CD4-positive, alpha-beta memory T cell (primary cell): ENCODE measurements at regions not wholly inside any gene's neighbourhood (a gene's known extent, or its start where the extent isn't known, plus 50 kb on each side); places are given as distances from the start of the nearest gene placed in this dataset.

Source experiments
- CTCF ChIA-PET: fragments of 350-600 bp; sonication (Branson Sonifier 250); formaldehyde crosslinking; loops from one replicate; lab custom pipeline; 2021; ENCODE audit warnings: inconsistent platforms; ENCODE audit not compliant: partially characterized antibody; lab: Charles Lee
- POLR2A ChIA-PET: fragments of 350-600 bp; sonication (Branson Sonifier 250); formaldehyde crosslinking; loops from one replicate; lab custom pipeline; 2021; ENCODE audit not compliant: partially characterized antibody; lab: Charles Lee
- DNase-seq, 5 donors: peaks; one replicate each; pipeline versions ENCODE4 v3.0.0 to v3.0.0-alpha.2; 2020 to 2022; ENCODE audit warnings: mixed read lengths in 1 of 5
- H3K27ac ChIP-seq: one replicate; pipeline ENCODE4 v1.7.0; 2013; ENCODE audit warnings: low read depth, low read length
- H3K27me3 ChIP-seq: 2 replicates; pipeline ENCODE4 v1.7.0; 2013; ENCODE audit warnings: mild to moderate bottlenecking, low read length, moderate library complexity; ENCODE audit not compliant: insufficient read depth
- H3K36me3 ChIP-seq: 2 replicates; pipeline ENCODE4 v1.7.0; 2013; ENCODE audit warnings: mild to moderate bottlenecking, low read length, moderate library complexity; ENCODE audit not compliant: insufficient read depth
- H3K4me1 ChIP-seq: 2 replicates; pipeline ENCODE4 v1.7.0; 2013; ENCODE audit warnings: mild to moderate bottlenecking, low read length, moderate library complexity; ENCODE audit not compliant: insufficient read depth
- H3K4me3 ChIP-seq, 2 donors: one replicate each; pipeline ENCODE4 v1.7.0; 2013; ENCODE audit warnings: low read length in 2 of 2, mild to moderate bottlenecking in 1 of 2
- H3K9me3 ChIP-seq, 2 donors: one replicate each; pipeline ENCODE4 v1.7.0; 2013; ENCODE audit warnings: low read length in 2 of 2, control low read depth in 1 of 2; ENCODE audit not compliant: control insufficient read depth in 1 of 2
- H3K27ac Mint-ChIP-seq, 7 donors: one replicate each; pipeline ENCODE4 v1.8.0; 2020 to 2021; ENCODE audit warnings: mixed read lengths in 7 of 7, mild to moderate bottlenecking in 6 of 7, inconsistent platforms in 3 of 7, moderate library complexity in 3 of 7
- H3K27me3 Mint-ChIP-seq, 2 donors: one replicate each; pipeline ENCODE4 v1.8.0; 2020 to 2021; ENCODE audit warnings: mixed read lengths in 2 of 2
- H3K36me3 Mint-ChIP-seq, 2 donors: one replicate each; pipeline ENCODE4 v1.8.0; 2020 to 2021; ENCODE audit warnings: mixed read lengths in 2 of 2, inconsistent platforms in 1 of 2, mild to moderate bottlenecking in 1 of 2
- H3K4me1 Mint-ChIP-seq, 4 donors: one replicate each; pipeline ENCODE4 v1.8.0; 2020 to 2021; ENCODE audit warnings: mixed read lengths in 4 of 4, mild to moderate bottlenecking in 1 of 4
- H3K4me3 Mint-ChIP-seq, 8 donors: one replicate each; pipeline ENCODE4 v1.8.0; 2020 to 2021; ENCODE audit warnings: mixed read lengths in 8 of 8, mild to moderate bottlenecking in 7 of 8, moderate library complexity in 6 of 8, inconsistent platforms in 3 of 8
- H3K9me3 Mint-ChIP-seq, 8 donors: one replicate each; pipeline ENCODE4 v1.8.0; 2020 to 2021; ENCODE audit warnings: mixed read lengths in 8 of 8, mild to moderate bottlenecking in 5 of 8, inconsistent platforms in 3 of 8, moderate library complexity in 1 of 8
- intact Hi-C: fragments of 100-400 bp; cut with micrococcal nuclease; formaldehyde crosslinking; loops from one replicate; pipeline ENCODE4 v1.15.1; 2023

GRCh38 chr22:47624252-47625012 lies 862.0 kb downstream of the TBC1D22A start:
- no peak for DNase-seq
- H3K4me1 ChIP-seq = no peaks in the 10 kb centered on the region
- Mint-ChIP-seq H3K27ac (no peak overlapping the region), H3K36me3 (no peaks in the 10 kb centered on the region), H3K4me1 (no peaks in the 10 kb centered on the region), H3K9me3 (peaks cover 0 to 3% (median 0%) of the 10 kb centered on the region in 8 donors), H3K4me3 (no peak overlapping the region), H3K27me3 (peaks cover 2 to 3% of the 10 kb centered on the region in 2 donors)
- no peaks in the 10 kb centered on the region for H3K27me3 ChIP-seq
- CTCF ChIA-PET = no interaction called here
- no peak overlapping the region for H3K27ac ChIP-seq
- H3K9me3 ChIP-seq = no peaks in the 10 kb centered on the region
- no peaks in the 10 kb centered on the region for H3K36me3 ChIP-seq
- POLR2A ChIA-PET = no interaction called here
- H3K4me3 ChIP-seq = no peak overlapping the region
- intact Hi-C loops = no loop called here

DNA sequence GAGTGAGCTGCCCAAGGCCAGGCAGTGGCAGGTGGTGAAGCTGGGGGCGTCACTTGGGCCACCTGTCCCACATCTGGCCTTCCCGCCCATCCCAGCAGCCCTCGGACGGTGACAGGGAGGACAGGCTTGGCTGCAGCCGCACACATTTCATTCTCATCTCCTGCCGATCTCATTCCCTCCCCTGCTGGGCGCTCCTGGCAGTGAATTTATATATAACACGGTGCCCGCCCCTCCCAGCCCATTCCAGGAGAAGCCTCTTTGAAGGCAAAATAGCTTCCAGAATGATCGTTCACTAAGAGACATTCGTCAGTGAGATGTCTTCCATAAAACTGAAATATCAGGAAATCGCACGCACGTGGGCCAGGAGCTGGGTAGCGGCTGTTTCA lies 861.3 kb downstream of the TBC1D22A start:
- Mint-ChIP-seq H3K27ac (no peak overlapping the region), H3K4me1 (no peaks in the 10 kb centered on the region), H3K9me3 (peaks cover 0 to 3% (median 0%) of the 10 kb centered on the region in 8 donors), H3K4me3 (no peak overlapping the region), H3K27me3 (peaks cover 2 to 3% of the 10 kb centered on the region in 2 donors), H3K36me3 (no peaks in the 10 kb centered on the region)
- Histone ChIP-seq H3K27me3 (no peaks in the 10 kb centered on the region), H3K4me1 (no peaks in the 10 kb centered on the region), H3K27ac (no peak overlapping the region), H3K4me3 (no peak overlapping the region), H3K36me3 (no peaks in the 10 kb centered on the region), H3K9me3 (no peaks in the 10 kb centered on the region)
- ChIA-PET POLR2A (no interaction called here), CTCF (no interaction called here)
- no peak for DNase-seq
- intact Hi-C loops = no loop called here

DNA sequence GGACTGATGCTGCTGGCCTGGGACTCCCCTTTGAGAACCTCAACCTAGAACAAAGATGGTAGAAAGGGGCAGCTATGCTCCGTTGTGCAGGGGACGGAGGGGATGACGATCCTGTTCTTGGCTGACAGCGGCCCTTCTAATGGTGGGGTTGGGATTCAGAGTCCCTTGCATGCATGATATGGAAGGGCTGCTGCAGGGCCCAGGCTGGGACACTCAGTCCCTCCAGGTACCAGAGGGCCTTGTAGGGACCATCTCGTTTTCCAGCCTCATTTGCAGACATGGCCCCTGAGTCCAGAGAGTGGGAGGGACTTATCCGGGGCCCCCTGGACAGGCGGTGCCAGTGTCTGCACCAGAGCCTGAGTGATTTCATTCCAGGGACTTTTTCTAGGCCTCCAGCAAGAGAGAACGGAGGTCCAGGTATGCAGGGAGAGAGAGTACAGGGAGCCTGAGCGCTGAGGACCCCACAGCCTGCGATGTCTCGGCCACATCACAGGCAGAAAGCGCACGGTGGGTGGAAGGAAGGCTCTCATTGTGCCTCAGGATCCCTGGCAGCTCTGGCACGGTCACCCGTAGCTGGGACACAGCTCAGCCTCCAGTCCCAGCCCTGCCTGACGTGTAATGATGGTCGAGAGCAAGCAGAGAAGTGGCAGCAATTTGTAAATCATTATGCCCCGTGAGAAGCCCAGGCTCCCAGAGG lies 860.8 kb downstream of the TBC1D22A start:
- Mint-ChIP-seq H3K9me3 (peaks cover 0 to 3% (median 0%) of the 10 kb centered on the region in 8 donors), H3K27ac (no peak overlapping the region), H3K36me3 (no peaks in the 10 kb centered on the region), H3K4me3 (no peak overlapping the region), H3K4me1 (no peaks in the 10 kb centered on the region), H3K27me3 (peaks cover 2 to 3% of the 10 kb centered on the region in 2 donors)
- intact Hi-C loops = no loop called here
- no peak overlapping the region for H3K4me3 ChIP-seq
- H3K9me3 ChIP-seq = no peaks in the 10 kb centered on the region
- no peak overlapping the region for H3K27ac ChIP-seq
- POLR2A ChIA-PET = no interaction called here
- CTCF ChIA-PET = no interaction called here
- DNase-seq = no peak
- H3K27me3 ChIP-seq = no peaks in the 10 kb centered on the region
- H3K36me3 ChIP-seq = no peaks in the 10 kb centered on the region
- H3K4me1 ChIP-seq = no peaks in the 10 kb centered on the region

GRCh38 chr22:47622541-47622940 lies 860.1 kb downstream of the TBC1D22A start:
- Histone ChIP-seq H3K4me1 (no peaks in the 10 kb centered on the region), H3K36me3 (no peaks in the 10 kb centered on the region), H3K27me3 (no peaks in the 10 kb centered on the region), H3K27ac (no peak overlapping the region), H3K4me3 (no peak overlapping the region), H3K9me3 (no peaks in the 10 kb centered on the region)
- Mint-ChIP-seq H3K27ac (no peak overlapping the region), H3K27me3 (peaks cover 2 to 3% of the 10 kb centered on the region in 2 donors), H3K4me3 (no peak overlapping the region), H3K9me3 (peaks cover 0 to 3% (median 0%) of the 10 kb centered on the region in 8 donors), H3K36me3 (no peaks in the 10 kb centered on the region), H3K4me1 (no peaks in the 10 kb centered on the region)
- DNase-seq = no peak
- intact Hi-C loops = no loop called here
- ChIA-PET CTCF (no interaction called here), POLR2A (no interaction called here)

- no peak overlapping the region for H3K4me3 Mint-ChIP-seq
Measured at GRCh38 chr22:47621253-47621652, 858.8 kb downstream of the TBC1D22A start.

GRCh38 chr22:47620391-47620790 lies 857.9 kb downstream of the TBC1D22A start:
- intact Hi-C loops = no loop called here
- CTCF ChIA-PET = no interaction called here

More at GRCh38 chr22:47621253-47621652, 858.8 kb downstream of the TBC1D22A start:
- H3K4me3 ChIP-seq = no peak overlapping the region
- no peaks in the 10 kb centered on the region for H3K4me1 Mint-ChIP-seq
- DNase-seq = no peak
- no peak overlapping the region for H3K27ac Mint-ChIP-seq
- ChIA-PET CTCF (no interaction called here), POLR2A (no interaction called here)
- intact Hi-C loops = no loop called here
- no peaks in the 10 kb centered on the region for H3K36me3 Mint-ChIP-seq
- H3K4me1 ChIP-seq = no peaks in the 10 kb centered on the region
- no peaks in the 10 kb centered on the region for H3K27me3 ChIP-seq
- no peaks in the 10 kb centered on the region for H3K9me3 ChIP-seq
- H3K9me3 Mint-ChIP-seq = peaks cover 0 to 5% (median 0%) of the 10 kb centered on the region in 8 donors
- no peak overlapping the region for H3K27ac ChIP-seq
- H3K36me3 ChIP-seq = no peaks in the 10 kb centered on the region
- peaks cover 2 to 3% of the 10 kb centered on the region in 2 donors for H3K27me3 Mint-ChIP-seq

DNA sequence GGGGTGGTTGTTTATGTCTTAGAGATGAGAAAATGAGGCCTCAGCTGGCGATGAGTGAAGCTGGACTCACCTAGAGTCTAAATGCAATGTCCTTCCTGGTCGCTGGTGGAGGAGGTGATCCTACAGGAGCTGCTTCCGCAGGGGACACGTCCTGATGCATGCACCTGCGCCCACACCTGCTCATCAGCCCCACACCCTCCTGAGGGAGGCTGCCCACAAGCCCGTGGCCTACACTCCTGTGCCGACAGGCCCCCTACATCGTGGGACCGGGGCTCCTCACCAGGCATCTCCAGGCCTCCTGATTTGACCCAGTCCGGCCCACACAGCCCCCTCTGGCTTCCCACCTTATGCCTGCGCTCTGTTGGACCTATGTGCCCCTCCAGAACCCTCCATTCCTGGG lies 857.2 kb downstream of the TBC1D22A start:
- Mint-ChIP-seq H3K9me3 (peaks cover 0 to 5% (median 0%) of the 10 kb centered on the region in 8 donors), H3K4me1 (no peaks in the 10 kb centered on the region), H3K36me3 (no peaks in the 10 kb centered on the region), H3K27ac (no peak overlapping the region), H3K4me3 (no peak overlapping the region), H3K27me3 (peaks cover 2 to 3% of the 10 kb centered on the region in 2 donors)
- POLR2A ChIA-PET = no interaction called here
- H3K27ac ChIP-seq = no peak overlapping the region
- no peaks in the 10 kb centered on the region for H3K36me3 ChIP-seq
- no peak overlapping the region for H3K4me3 ChIP-seq
- H3K27me3 ChIP-seq = no peaks in the 10 kb centered on the region
- DNase-seq = no peak
- intact Hi-C loops = no loop called here
- CTCF ChIA-PET = no interaction called here
- H3K4me1 ChIP-seq = no peaks in the 10 kb centered on the region
- H3K9me3 ChIP-seq = no peaks in the 10 kb centered on the region

More at GRCh38 chr22:47620391-47620790, 857.9 kb downstream of the TBC1D22A start:
- Mint-ChIP-seq H3K9me3 (peaks cover 0 to 5% (median 0%) of the 10 kb centered on the region in 8 donors), H3K27ac (no peak overlapping the region), H3K4me1 (no peaks in the 10 kb centered on the region), H3K27me3 (peaks cover 2 to 3% of the 10 kb centered on the region in 2 donors), H3K4me3 (no peak overlapping the region), H3K36me3 (no peaks in the 10 kb centered on the region)
- Histone ChIP-seq H3K27me3 (no peaks in the 10 kb centered on the region), H3K4me3 (no peak overlapping the region), H3K4me1 (no peaks in the 10 kb centered on the region), H3K27ac (no peak overlapping the region), H3K36me3 (no peaks in the 10 kb centered on the region), H3K9me3 (no peaks in the 10 kb centered on the region)
- POLR2A ChIA-PET = no interaction called here
- no peak for DNase-seq
